H9 (cell line): ENCODE measurements at regions not wholly inside any gene's neighbourhood (a gene's known extent, or its start where the extent isn't known, plus 50 kb on each side); places are given as distances from the start of the nearest gene placed in this dataset.

Experiments
- DNase-seq: peaks from one replicate; pipeline ENCODE4 v3.0.0-alpha.2; 2017
- H2AFZ ChIP-seq: one replicate; pipeline ENCODE4 v1.6.1; 2013; ENCODE audit warnings: mild to moderate bottlenecking, low read length, control low read depth, moderate library complexity
- H2AK5ac ChIP-seq: 2 replicates; pipeline ENCODE4 v1.6.1; 2013; ENCODE audit warnings: low read length, control low read depth, mixed read lengths; ENCODE audit not compliant: insufficient read length
- H2BK120ac ChIP-seq: one replicate; pipeline ENCODE4 v1.6.1; 2013; ENCODE audit warnings: low read depth, mild to moderate bottlenecking, low read length, control low read depth, inconsistent platforms; ENCODE audit not compliant: poor library complexity, severe bottlenecking
- H2BK12ac ChIP-seq: 2 replicates; pipeline ENCODE4 v1.6.1; 2013; ENCODE audit warnings: low read length, control low read depth, mixed read lengths, low read depth; ENCODE audit not compliant: insufficient read length
- H2BK15ac ChIP-seq: 2 replicates; pipeline ENCODE4 v1.6.1; 2013; ENCODE audit warnings: low read depth, low read length, control low read depth
- H2BK20ac ChIP-seq: one replicate; pipeline ENCODE4 v1.6.1; 2013; ENCODE audit warnings: low read depth, mild to moderate bottlenecking, low read length, control low read depth, inconsistent platforms; ENCODE audit not compliant: poor library complexity, severe bottlenecking
- H2BK5ac ChIP-seq: 2 replicates; pipeline ENCODE4 v1.6.1; 2013; ENCODE audit warnings: low read length, control low read depth, mixed read lengths; ENCODE audit not compliant: insufficient read length
- H3K14ac ChIP-seq: 2 replicates; pipeline ENCODE4 v1.6.1; 2013; ENCODE audit warnings: low read length, control low read depth; ENCODE audit not compliant: insufficient read depth
- H3K18ac ChIP-seq: 2 replicates; pipeline ENCODE4 v1.6.1; 2013; ENCODE audit warnings: low read depth, mild to moderate bottlenecking, mixed read lengths, low read length, control low read depth; ENCODE audit not compliant: insufficient read length
- H3K23ac ChIP-seq: 2 replicates; pipeline ENCODE4 v1.6.1; 2013; ENCODE audit warnings: low read length, control low read depth, mixed read lengths, low read depth; ENCODE audit not compliant: insufficient read length
- H3K23me2 ChIP-seq: 2 replicates; pipeline ENCODE4 v1.6.1; 2013; ENCODE audit warnings: low read depth, mild to moderate bottlenecking, mixed read lengths, low read length, control low read depth; ENCODE audit not compliant: insufficient read length, poor library complexity, severe bottlenecking
- H3K27ac ChIP-seq: 2 replicates; pipeline ENCODE4 v1.5.1; 2013; ENCODE audit warnings: low read length, control low read depth, mixed read lengths, low read depth; ENCODE audit not compliant: insufficient read length
- H3K27me3 ChIP-seq: 2 replicates; pipeline ENCODE4 v1.6.1; 2013; ENCODE audit warnings: low read length, control low read depth, inconsistent platforms; ENCODE audit not compliant: insufficient read depth
- H3K4ac ChIP-seq: 2 replicates; pipeline ENCODE4 v1.6.1; 2013; ENCODE audit warnings: low read depth, mild to moderate bottlenecking, control low read depth, inconsistent platforms, low read length, moderate library complexity
- H3K4me1 ChIP-seq: 2 replicates; pipeline ENCODE4 v1.6.1; 2013; ENCODE audit warnings: low read length, control low read depth, inconsistent platforms; ENCODE audit not compliant: insufficient read depth
- H3K4me2 ChIP-seq: 2 replicates; pipeline ENCODE4 v1.6.1; 2013; ENCODE audit warnings: low read length, control low read depth, mixed read lengths; ENCODE audit not compliant: insufficient read length, insufficient read depth
- H3K56ac ChIP-seq: 2 replicates; pipeline ENCODE4 v1.6.1; 2013; ENCODE audit warnings: low read depth, mild to moderate bottlenecking, mixed read lengths, low read length, control low read depth; ENCODE audit not compliant: insufficient read length
- H3K79me1 ChIP-seq: 2 replicates; pipeline ENCODE4 v1.6.1; 2013; ENCODE audit warnings: low read depth, mild to moderate bottlenecking, moderate library complexity, low read length, control low read depth, inconsistent platforms; ENCODE audit not compliant: insufficient read depth, poor library complexity, severe bottlenecking
- H3K79me2 ChIP-seq: 2 replicates; pipeline ENCODE4 v1.6.1; 2013; ENCODE audit warnings: low read length, control low read depth, inconsistent platforms; ENCODE audit not compliant: insufficient read depth
- H3K9ac ChIP-seq: 2 replicates; pipeline ENCODE4 v1.6.1; 2013; ENCODE audit warnings: low read length, control low read depth, mixed read lengths; ENCODE audit not compliant: insufficient read length; ENCODE audit errors: extremely low read depth
- H3K9me3 ChIP-seq: one replicate; pipeline ENCODE4 v1.6.1; 2013; ENCODE audit warnings: low read depth, low read length, inconsistent platforms; ENCODE audit not compliant: control insufficient read depth
- H3T11ph ChIP-seq: one replicate; pipeline ENCODE4 v1.6.1; 2013; ENCODE audit warnings: mild to moderate bottlenecking, low read length, control low read depth, inconsistent platforms
- H4K20me1 ChIP-seq: one replicate; pipeline ENCODE4 v1.6.1; 2013; ENCODE audit not compliant: control insufficient read depth, insufficient read length, insufficient read depth
- H4K5ac ChIP-seq: 2 replicates; pipeline ENCODE4 v1.6.1; 2013; ENCODE audit warnings: low read depth, mild to moderate bottlenecking, mixed read lengths, low read length, control low read depth; ENCODE audit not compliant: insufficient read length
- H4K8ac ChIP-seq: replicated peaks from 2 replicates; pipeline ENCODE4 v1.6.1; 2013; ENCODE audit warnings: low read length, control low read depth, mixed read lengths, low read depth; ENCODE audit not compliant: insufficient read length
- H4K91ac ChIP-seq: 2 replicates; pipeline ENCODE4 v1.6.1; 2013; ENCODE audit warnings: low read depth, mild to moderate bottlenecking, moderate library complexity, mixed read lengths, low read length, control low read depth; ENCODE audit not compliant: insufficient read length
- H3K27ac Mint-ChIP-seq, 3 experiments: 2 replicates in 2 of 3; 3 replicates in 1 of 3; pipeline ENCODE4 v1.8.0; 2020 to 2021; ENCODE audit warnings: mixed read lengths in 3 of 3, mild to moderate bottlenecking in 1 of 3, moderate library complexity in 1 of 3
- H3K27me3 Mint-ChIP-seq: 2 replicates; pipeline ENCODE4 v1.8.0; 2021; ENCODE audit warnings: low read depth, mild to moderate bottlenecking, moderate library complexity, mixed read lengths
- H3K36me3 Mint-ChIP-seq, 3 experiments: 2 replicates in 2 of 3; 3 replicates in 1 of 3; pipeline ENCODE4 v1.8.0; 2020 to 2021; ENCODE audit warnings: low read depth in 3 of 3, mixed read lengths in 3 of 3; ENCODE audit not compliant: insufficient read depth in 1 of 3
- H3K4me1 Mint-ChIP-seq, 2 experiments: 2 replicates each; pipeline ENCODE4 v1.8.0; 2020; ENCODE audit warnings: mixed read lengths in 2 of 2
- H3K4me3 Mint-ChIP-seq, 2 experiments: 2 replicates in 1 of 2; 3 replicates in 1 of 2; pipeline ENCODE4 v1.8.0; 2020 to 2021; ENCODE audit warnings: mild to moderate bottlenecking in 2 of 2, mixed read lengths in 2 of 2, moderate library complexity in 1 of 2
- H3K9me3 Mint-ChIP-seq, 2 experiments: 2 replicates in 1 of 2; 3 replicates in 1 of 2; pipeline ENCODE4 v1.8.0; 2020; ENCODE audit warnings: mild to moderate bottlenecking in 2 of 2, mixed read lengths in 2 of 2, moderate library complexity in 1 of 2
- CTCF ChIP-seq: fragments of 200-600 bp; sonication (generic); conservative IDR thresholded peaks from 3 replicates; pipeline ENCODE4 v1.8.0; 2021; ENCODE audit warnings: antibody characterized with exemption, mild to moderate bottlenecking
- WGBS: extraction: QIAGEN DNeasy Blood & Tissue Kit; methylation state at CpG from one replicate; pipeline ENCODE4 v1.1.7; 2013; ENCODE audit warnings: missing lambda C conversion rate, low lambda C conversion rate, mixed read lengths; ENCODE audit not compliant: insufficient read length; ENCODE audit errors: extremely low coverage; 5-methylcytosine and 5-hydroxymethylcytosine counted together

- Histone ChIP-seq H3K9ac (no peak overlapping the region), H3K4ac (no peak overlapping the region), H2AFZ (no peak overlapping the region), H3K79me1 (no peaks in the 10 kb centered on the region), H3K23me2 (no peaks in the 10 kb centered on the region), H3K14ac (no peak overlapping the region), H3T11ph (no peak overlapping the region), H2BK20ac (no peak overlapping the region), H3K4me1 (no peaks in the 10 kb centered on the region), H3K27me3 (no peaks in the 10 kb centered on the region), H2BK120ac (no peak overlapping the region), H4K8ac (no peak overlapping the region), H3K27ac (no peak overlapping the region), H3K4me2 (no peak overlapping the region), H3K18ac (no peak overlapping the region), H3K56ac (no peak overlapping the region), H4K5ac (no peak overlapping the region), H4K20me1 (no peaks in the 10 kb centered on the region), H3K23ac (no peak overlapping the region), H3K79me2 (no peaks in the 10 kb centered on the region), H2BK5ac (no peak overlapping the region), H4K91ac (no peak overlapping the region), H2BK15ac (no peak overlapping the region), H3K9me3 (no peaks in the 10 kb centered on the region), H2BK12ac (no peak overlapping the region), H2AK5ac (no peak overlapping the region)
- H3K4me3 Mint-ChIP-seq: no peak overlapping the region
- no CpG with 5 or more reads among the region's 6 CpGs for WGBS
- no peaks in the 10 kb centered on the region for H3K36me3 Mint-ChIP-seq
- no peak for DNase-seq
- H3K27ac Mint-ChIP-seq: no peak overlapping the region; a peak in 1 of 7 replicates
- no peaks in the 10 kb centered on the region for H3K9me3 Mint-ChIP-seq
- peaks cover 6 to 7% of the 10 kb centered on the region in 2 experiments for H3K4me1 Mint-ChIP-seq
- no peaks in the 10 kb centered on the region for H3K27me3 Mint-ChIP-seq
- no peak for TF ChIP-seq CTCF
These were observed 68.1 kb upstream of the SPIN1 start for GRCh38 chr9:88319936-88320747.
